ENCODE measurements at regions not wholly inside any gene's neighbourhood (a gene's known extent, or its start where the extent isn't known, plus 50 kb on each side); places are given as distances from the start of the nearest gene placed in this dataset.

DNA sequence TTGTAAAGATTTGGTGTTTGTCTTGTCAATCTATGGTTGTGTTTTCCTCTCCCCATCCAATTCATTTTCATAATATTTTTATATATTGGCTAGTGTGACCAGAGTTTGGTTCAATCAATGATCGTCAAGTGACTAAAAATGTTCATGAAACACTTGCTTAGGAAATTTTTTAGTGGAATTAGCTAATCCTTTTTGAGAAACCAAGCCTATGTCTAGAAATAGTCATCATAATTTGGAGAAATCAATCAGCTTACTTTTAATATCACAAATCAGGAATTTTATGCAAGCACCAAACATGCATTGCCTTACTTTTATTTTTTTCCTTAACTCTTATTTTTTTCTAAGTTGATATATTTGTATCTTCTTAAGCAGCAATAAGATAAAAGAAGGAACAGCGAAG is 403.1 kb upstream of the TBL1XR1 start:
- TF ChIP-seq, protein P1, sequence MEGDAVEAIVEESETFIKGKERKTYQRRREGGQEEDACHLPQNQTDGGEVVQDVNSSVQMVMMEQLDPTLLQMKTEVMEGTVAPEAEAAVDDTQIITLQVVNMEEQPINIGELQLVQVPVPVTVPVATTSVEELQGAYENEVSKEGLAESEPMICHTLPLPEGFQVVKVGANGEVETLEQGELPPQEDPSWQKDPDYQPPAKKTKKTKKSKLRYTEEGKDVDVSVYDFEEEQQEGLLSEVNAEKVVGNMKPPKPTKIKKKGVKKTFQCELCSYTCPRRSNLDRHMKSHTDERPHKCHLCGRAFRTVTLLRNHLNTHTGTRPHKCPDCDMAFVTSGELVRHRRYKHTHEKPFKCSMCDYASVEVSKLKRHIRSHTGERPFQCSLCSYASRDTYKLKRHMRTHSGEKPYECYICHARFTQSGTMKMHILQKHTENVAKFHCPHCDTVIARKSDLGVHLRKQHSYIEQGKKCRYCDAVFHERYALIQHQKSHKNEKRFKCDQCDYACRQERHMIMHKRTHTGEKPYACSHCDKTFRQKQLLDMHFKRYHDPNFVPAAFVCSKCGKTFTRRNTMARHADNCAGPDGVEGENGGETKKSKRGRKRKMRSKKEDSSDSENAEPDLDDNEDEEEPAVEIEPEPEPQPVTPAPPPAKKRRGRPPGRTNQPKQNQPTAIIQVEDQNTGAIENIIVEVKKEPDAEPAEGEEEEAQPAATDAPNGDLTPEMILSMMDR (IDR thresholded peaks at IDR 0.05): no peak
- TF ChIP-seq POLR2A (IDR thresholded peaks at IDR 0.05): no peak
